ENCODE measurements at regions not wholly inside any gene's neighbourhood (a gene's known extent, or its start where the extent isn't known, plus 50 kb on each side); places are given as distances from the start of the nearest gene placed in this dataset.

DNA sequence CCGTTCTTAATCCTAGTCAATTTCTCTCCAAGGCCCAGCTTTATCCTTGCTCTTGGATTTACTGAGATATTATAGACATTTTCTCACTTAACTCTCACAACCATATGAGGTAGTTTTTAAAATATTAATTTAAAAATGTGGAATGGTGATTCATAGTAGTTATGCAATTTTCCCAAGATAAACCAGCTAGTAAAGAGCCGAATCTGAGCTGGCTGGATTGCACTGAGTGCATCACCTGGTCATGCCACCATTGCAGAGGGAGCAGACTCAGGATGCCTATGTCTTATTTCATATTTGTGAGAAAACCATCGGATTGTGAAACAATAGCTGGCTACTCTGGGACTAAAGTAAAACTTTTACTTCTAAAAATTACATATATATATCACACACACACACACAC is 494.0 kb downstream of the KCNT2 start:
- TF ChIP-seq, protein P1, sequence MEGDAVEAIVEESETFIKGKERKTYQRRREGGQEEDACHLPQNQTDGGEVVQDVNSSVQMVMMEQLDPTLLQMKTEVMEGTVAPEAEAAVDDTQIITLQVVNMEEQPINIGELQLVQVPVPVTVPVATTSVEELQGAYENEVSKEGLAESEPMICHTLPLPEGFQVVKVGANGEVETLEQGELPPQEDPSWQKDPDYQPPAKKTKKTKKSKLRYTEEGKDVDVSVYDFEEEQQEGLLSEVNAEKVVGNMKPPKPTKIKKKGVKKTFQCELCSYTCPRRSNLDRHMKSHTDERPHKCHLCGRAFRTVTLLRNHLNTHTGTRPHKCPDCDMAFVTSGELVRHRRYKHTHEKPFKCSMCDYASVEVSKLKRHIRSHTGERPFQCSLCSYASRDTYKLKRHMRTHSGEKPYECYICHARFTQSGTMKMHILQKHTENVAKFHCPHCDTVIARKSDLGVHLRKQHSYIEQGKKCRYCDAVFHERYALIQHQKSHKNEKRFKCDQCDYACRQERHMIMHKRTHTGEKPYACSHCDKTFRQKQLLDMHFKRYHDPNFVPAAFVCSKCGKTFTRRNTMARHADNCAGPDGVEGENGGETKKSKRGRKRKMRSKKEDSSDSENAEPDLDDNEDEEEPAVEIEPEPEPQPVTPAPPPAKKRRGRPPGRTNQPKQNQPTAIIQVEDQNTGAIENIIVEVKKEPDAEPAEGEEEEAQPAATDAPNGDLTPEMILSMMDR (IDR thresholded peaks at IDR 0.05), result no peak
- no peak for TF ChIP-seq TP53 (CRISPR knock-in tag; IDR thresholded peaks at IDR 0.05)
- no peak for TF ChIP-seq PHF8 (IDR thresholded peaks at IDR 0.05; ENCODE audit: borderline replicate concordance, low read depth)
- TF ChIP-seq POLR2A (IDR thresholded peaks at IDR 0.05; ENCODE audit: low read length), result no peak
- TF ChIP-seq HDAC2 (IDR thresholded peaks at IDR 0.05), result no peak
- TF ChIP-seq, protein P2, sequence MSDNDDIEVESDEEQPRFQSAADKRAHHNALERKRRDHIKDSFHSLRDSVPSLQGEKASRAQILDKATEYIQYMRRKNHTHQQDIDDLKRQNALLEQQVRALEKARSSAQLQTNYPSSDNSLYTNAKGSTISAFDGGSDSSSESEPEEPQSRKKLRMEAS (IDR thresholded peaks at IDR 0.05), result no peak
- no peak for TF ChIP-seq EP300 (IDR thresholded peaks at IDR 0.05)
- TF ChIP-seq RAD21 (conservative IDR thresholded peaks at IDR 0.05 in 1 of 2, IDR thresholded peaks at IDR 0.05 in 1 of 2), result no peak
- no peak for TF ChIP-seq MAZ (IDR thresholded peaks at IDR 0.05; ENCODE audit: borderline replicate concordance, low read depth, low read length)
- no peak for TF ChIP-seq RARB (CRISPR knock-in tag; IDR thresholded peaks at IDR 0.05)
- TF ChIP-seq NR3C1 (IDR thresholded peaks at IDR 0.05), result no peak

Measured in A549 (cell line).